OCI-LY3 (cell line): ENCODE measurements at regions not wholly inside any gene's neighbourhood (a gene's known extent, or its start where the extent isn't known, plus 50 kb on each side); places are given as distances from the start of the nearest gene placed in this dataset.
"Not testable (repeated sequence)": the region's sequence is repeated elsewhere in the genome, so short reads cannot be mapped to it uniquely, and the experiment has no call there.

Source experiments
- EZH2phosphoT487 ChIP-seq: fragments of 200-600 bp; shearing (Covaris generic); IDR thresholded peaks from 2 replicates; pipeline ENCODE4 v1.6.1; 2018; ENCODE audit warnings: antibody characterized with exemption, mixed run types, low read depth
- TF ChIP-seq, protein P1 (sequence below): fragments of 200-600, 300-600 bp; sonication (generic); IDR thresholded peaks from 2 replicates; pipeline ENCODE4 v1.5.1; 2014; ENCODE audit warnings: antibody characterized with exemption, low read length, low read depth

DNA sequence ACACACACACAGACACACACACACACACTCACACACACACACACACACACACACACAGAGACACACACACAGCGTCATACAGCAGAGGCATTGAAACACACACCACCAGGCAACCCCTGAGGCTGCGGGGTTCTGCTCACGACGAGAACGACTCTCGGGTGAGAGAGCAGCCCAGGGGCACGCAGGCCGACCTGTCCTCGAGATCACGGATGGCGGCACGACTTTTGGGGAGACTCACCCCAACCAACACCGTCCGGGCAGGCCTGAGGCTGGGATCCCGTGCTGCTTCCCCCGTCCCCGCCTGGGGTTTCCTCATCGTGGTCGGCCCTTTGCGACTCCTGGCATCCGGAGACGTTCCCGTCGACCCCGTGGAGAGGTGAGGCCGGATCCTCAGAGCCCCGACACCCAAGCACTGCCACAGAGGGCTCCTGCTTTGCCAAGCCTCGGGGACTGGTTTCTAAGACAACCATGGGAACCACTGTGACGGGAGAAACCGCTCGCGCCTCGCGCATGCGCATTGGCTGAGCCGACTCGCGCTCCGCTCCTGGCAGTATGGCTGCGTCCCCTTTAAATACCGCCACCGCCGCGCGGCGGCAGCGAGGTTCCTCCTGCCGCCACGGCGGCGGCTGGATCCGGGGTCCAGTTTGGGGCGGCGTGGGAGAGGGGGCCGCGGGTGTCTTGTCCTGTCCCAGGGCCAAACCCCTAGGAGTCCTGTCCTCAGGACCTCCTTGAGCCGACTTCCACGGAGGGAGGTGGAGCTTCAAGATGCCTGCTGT lies 132.3 kb upstream of the ANKRD20A1 start:
- TF ChIP-seq, protein P1, sequence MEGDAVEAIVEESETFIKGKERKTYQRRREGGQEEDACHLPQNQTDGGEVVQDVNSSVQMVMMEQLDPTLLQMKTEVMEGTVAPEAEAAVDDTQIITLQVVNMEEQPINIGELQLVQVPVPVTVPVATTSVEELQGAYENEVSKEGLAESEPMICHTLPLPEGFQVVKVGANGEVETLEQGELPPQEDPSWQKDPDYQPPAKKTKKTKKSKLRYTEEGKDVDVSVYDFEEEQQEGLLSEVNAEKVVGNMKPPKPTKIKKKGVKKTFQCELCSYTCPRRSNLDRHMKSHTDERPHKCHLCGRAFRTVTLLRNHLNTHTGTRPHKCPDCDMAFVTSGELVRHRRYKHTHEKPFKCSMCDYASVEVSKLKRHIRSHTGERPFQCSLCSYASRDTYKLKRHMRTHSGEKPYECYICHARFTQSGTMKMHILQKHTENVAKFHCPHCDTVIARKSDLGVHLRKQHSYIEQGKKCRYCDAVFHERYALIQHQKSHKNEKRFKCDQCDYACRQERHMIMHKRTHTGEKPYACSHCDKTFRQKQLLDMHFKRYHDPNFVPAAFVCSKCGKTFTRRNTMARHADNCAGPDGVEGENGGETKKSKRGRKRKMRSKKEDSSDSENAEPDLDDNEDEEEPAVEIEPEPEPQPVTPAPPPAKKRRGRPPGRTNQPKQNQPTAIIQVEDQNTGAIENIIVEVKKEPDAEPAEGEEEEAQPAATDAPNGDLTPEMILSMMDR: not testable (repeated sequence)
- TF ChIP-seq EZH2phosphoT487: not testable (repeated sequence)
